Suppressor macrophage (primary cell): ENCODE measurements at regions not wholly inside any gene's neighbourhood (a gene's known extent, or its start where the extent isn't known, plus 50 kb on each side); places are given as distances from the start of the nearest gene placed in this dataset.

Source experiments
- DNase-seq, 4 experiments: peaks; one replicate each; pipeline ENCODE4 v3.0.0-alpha.2; 2020 to 2022

- DNase-seq = no peak
Measured at GRCh38 chr7:31171984-31172383, 119.9 kb downstream of the ADCYAP1R1 start.

- DNase-seq = no peak
Measured at GRCh38 chr7:31171216-31171785, 119.2 kb downstream of the ADCYAP1R1 start.
